H1 (cell line): ENCODE measurements at regions not wholly inside any gene's neighbourhood (a gene's known extent, or its start where the extent isn't known, plus 50 kb on each side); places are given as distances from the start of the nearest gene placed in this dataset.

Experiments
- ASH2L ChIP-seq: fragments of 200-600, 300-600 bp; sonication (generic); IDR thresholded peaks from one replicate; pipeline ENCODE4 v1.7.1; 2017; ENCODE audit warnings: low read length
- BACH1 ChIP-seq: IDR thresholded peaks from 2 replicates; pipeline ENCODE4 v1.6.1; 2012; ENCODE audit warnings: low read length, improper control_type of control experiment
- BCL11A ChIP-seq, 2 experiments: IDR thresholded peaks; one replicate each; pipeline ENCODE4 v1.6.1; 2011; ENCODE audit warnings: low read depth in 2 of 2, low read length in 2 of 2, mild to moderate bottlenecking in 2 of 2
- CEBPB ChIP-seq: IDR thresholded peaks from 2 replicates; pipeline ENCODE4 v1.6.1; 2012; ENCODE audit warnings: low read depth, low read length
- EP300 ChIP-seq, 2 experiments: IDR thresholded peaks; 1 replicate in 1 of 2; 2 replicates in 1 of 2; pipeline ENCODE4 v1.6.1; 2011 to 2012; ENCODE audit warnings: low read depth in 2 of 2, low read length in 2 of 2, mild to moderate bottlenecking in 2 of 2, borderline replicate concordance in 1 of 2, inconsistent platforms in 1 of 2, moderate library complexity in 1 of 2
- RNF2 ChIP-seq: fragments of 200-900, 300-1000 bp; sonication (generic); IDR thresholded peaks from 2 replicates; pipeline ENCODE4 v1.7.1; 2016; ENCODE audit warnings: borderline replicate concordance, low read depth, mild to moderate bottlenecking, antibody characterized with exemption, low read length; ENCODE audit not compliant: poor library complexity, severe bottlenecking; ENCODE audit errors: missing control alignments
- SIX5 ChIP-seq: IDR thresholded peaks from 2 replicates; pipeline ENCODE4 v1.6.1; 2011; ENCODE audit warnings: mild to moderate bottlenecking, low read depth, low read length
- TF ChIP-seq, protein P1 (sequence below): IDR thresholded peaks from 2 replicates; pipeline ENCODE4 v1.6.1; 2012; ENCODE audit warnings: low read length, inconsistent platforms
- TF ChIP-seq, protein P2 (sequence below): IDR thresholded peaks from 2 replicates; pipeline ENCODE4 v1.6.1; 2011; ENCODE audit warnings: low read length, improper control_type of control experiment
- TF ChIP-seq, protein P3 (sequence below): IDR thresholded peaks from 2 replicates; pipeline ENCODE4 v1.6.1; 2011; ENCODE audit warnings: low read depth, mild to moderate bottlenecking, low read length; ENCODE audit not compliant: insufficient read depth

DNA sequence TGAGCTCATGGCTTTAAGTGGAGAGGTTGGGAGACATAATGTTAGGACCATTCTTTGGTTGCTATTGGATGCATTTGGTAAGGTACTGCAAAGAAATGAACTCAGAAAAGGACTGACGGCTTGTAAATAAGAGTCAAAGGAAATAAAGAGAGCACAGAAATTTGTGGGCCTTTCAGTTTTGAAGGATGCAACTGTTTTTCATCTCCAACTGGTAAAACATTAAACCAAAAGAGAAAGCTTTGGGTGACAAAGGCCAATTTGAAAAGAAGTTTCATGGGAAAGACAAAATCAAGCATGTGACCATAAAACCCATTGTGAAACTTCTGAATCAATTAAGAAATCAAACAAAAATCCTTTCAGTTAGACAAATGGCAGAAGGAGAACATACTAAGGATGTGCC lies 77.8 kb upstream of the SPOPL start (continued):
- TF ChIP-seq, protein P1, sequence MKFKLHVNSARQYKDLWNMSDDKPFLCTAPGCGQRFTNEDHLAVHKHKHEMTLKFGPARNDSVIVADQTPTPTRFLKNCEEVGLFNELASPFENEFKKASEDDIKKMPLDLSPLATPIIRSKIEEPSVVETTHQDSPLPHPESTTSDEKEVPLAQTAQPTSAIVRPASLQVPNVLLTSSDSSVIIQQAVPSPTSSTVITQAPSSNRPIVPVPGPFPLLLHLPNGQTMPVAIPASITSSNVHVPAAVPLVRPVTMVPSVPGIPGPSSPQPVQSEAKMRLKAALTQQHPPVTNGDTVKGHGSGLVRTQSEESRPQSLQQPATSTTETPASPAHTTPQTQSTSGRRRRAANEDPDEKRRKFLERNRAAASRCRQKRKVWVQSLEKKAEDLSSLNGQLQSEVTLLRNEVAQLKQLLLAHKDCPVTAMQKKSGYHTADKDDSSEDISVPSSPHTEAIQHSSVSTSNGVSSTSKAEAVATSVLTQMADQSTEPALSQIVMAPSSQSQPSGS = no peak
- no peak for TF ChIP-seq CEBPB
- TF ChIP-seq ASH2L = no peak
- no peak for TF ChIP-seq EP300 (IDR thresholded peaks at IDR 0.05; ENCODE audit: borderline replicate concordance in 1 of 2, low read depth in 2 of 2, low read length in 2 of 2)
- TF ChIP-seq, protein P2, sequence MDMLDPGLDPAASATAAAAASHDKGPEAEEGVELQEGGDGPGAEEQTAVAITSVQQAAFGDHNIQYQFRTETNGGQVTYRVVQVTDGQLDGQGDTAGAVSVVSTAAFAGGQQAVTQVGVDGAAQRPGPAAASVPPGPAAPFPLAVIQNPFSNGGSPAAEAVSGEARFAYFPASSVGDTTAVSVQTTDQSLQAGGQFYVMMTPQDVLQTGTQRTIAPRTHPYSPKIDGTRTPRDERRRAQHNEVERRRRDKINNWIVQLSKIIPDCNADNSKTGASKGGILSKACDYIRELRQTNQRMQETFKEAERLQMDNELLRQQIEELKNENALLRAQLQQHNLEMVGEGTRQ = no peak
- no peak for TF ChIP-seq SIX5
- TF ChIP-seq BACH1 = no peak
- TF ChIP-seq BCL11A (IDR thresholded peaks at IDR 0.05; ENCODE audit: low read depth in 2 of 2, low read length in 2 of 2) = no peak
- TF ChIP-seq, protein P3, sequence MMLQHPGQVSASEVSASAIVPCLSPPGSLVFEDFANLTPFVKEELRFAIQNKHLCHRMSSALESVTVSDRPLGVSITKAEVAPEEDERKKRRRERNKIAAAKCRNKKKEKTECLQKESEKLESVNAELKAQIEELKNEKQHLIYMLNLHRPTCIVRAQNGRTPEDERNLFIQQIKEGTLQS = no peak
- no peak for TF ChIP-seq RNF2
- TF ChIP-seq, all 59 proteins: peak for 0
